ENCODE measurements at regions not wholly inside any gene's neighbourhood (a gene's known extent, or its start where the extent isn't known, plus 50 kb on each side); places are given as distances from the start of the nearest gene placed in this dataset.
"Not testable (repeated sequence)": the region's sequence is repeated elsewhere in the genome, so short reads cannot be mapped to it uniquely, and the experiment has no call there.

GRCh38 chr2:175684466-175684865 is 317.6 kb downstream of the LNPK start:
- DNase-seq (ENCODE audit: low spot score): no peak

GRCh38 chr2:175679728-175680127 is 322.3 kb downstream of the LNPK start:
- DNase-seq (ENCODE audit: low spot score): no peak

- DNase-seq (ENCODE audit: low spot score): no peak
Measured at GRCh38 chr2:175679231-175679630, 322.8 kb downstream of the LNPK start.

GRCh38 chr2:175677880-175678279 is 324.2 kb downstream of the LNPK start:
- no peak for DNase-seq (ENCODE audit: low spot score)

- no peak for DNase-seq (ENCODE audit: low spot score)
Measured at GRCh38 chr2:175676813-175677212, 325.3 kb downstream of the LNPK start.

- DNase-seq (ENCODE audit: low spot score): not testable (repeated sequence)
Measured at GRCh38 chr2:175668804-175669203, 333.3 kb downstream of the LNPK start.

GRCh38 chr2:175662335-175662734 is 339.7 kb downstream of the LNPK start:
- no peak for DNase-seq (ENCODE audit: low spot score)

GRCh38 chr2:175648577-175649063 is 353.4 kb downstream of the LNPK start:
- no peak for DNase-seq (ENCODE audit: low spot score)

- no peak for DNase-seq (ENCODE audit: low spot score)
Measured at GRCh38 chr2:175647058-175647457, 355.0 kb downstream of the LNPK start.

GRCh38 chr2:175640655-175641054 is 361.4 kb downstream of the LNPK start:
- no peak for DNase-seq (ENCODE audit: low spot score)

GRCh38 chr2:175633227-175633626 is 368.8 kb downstream of the LNPK start:
- DNase-seq (ENCODE audit: low spot score): no peak

GRCh38 chr2:175631245-175631623 is 370.8 kb downstream of the LNPK start:
- no peak for DNase-seq (ENCODE audit: low spot score)

GRCh38 chr2:175630280-175631244 is 371.5 kb downstream of the LNPK start:
- no peak for DNase-seq (ENCODE audit: low spot score)

- DNase-seq (ENCODE audit: low spot score): no peak
Measured at GRCh38 chr2:175628243-175628642, 373.8 kb downstream of the LNPK start.

- no peak for DNase-seq (ENCODE audit: low spot score)
Measured at GRCh38 chr2:175627405-175627804, 374.7 kb downstream of the LNPK start.

GRCh38 chr2:175626796-175627195 is 375.3 kb downstream of the LNPK start:
- no peak for DNase-seq (ENCODE audit: low spot score)

- no peak for DNase-seq (ENCODE audit: low spot score)
Measured at GRCh38 chr2:175624785-175625184, 377.3 kb downstream of the LNPK start.

- no peak for DNase-seq (ENCODE audit: low spot score)
Measured at GRCh38 chr2:175624211-175624761, 377.8 kb downstream of the LNPK start.

- DNase-seq (ENCODE audit: low spot score): no peak
Measured at GRCh38 chr2:175621821-175622220, 380.2 kb downstream of the LNPK start.

GRCh38 chr2:175620106-175620505 is 382.0 kb downstream of the LNPK start:
- DNase-seq (ENCODE audit: low spot score): no peak

GRCh38 chr2:175619179-175620045 is 382.7 kb downstream of the LNPK start:
- no peak for DNase-seq (ENCODE audit: low spot score)

GRCh38 chr2:175612280-175612679 is 389.8 kb downstream of the LNPK start:
- no peak for DNase-seq (ENCODE audit: low spot score)

All from germinal center (tissue), 1 donor.